ENCODE measurements at regions not wholly inside any gene's neighbourhood (a gene's known extent, or its start where the extent isn't known, plus 50 kb on each side); places are given as distances from the start of the nearest gene placed in this dataset.

DNA sequence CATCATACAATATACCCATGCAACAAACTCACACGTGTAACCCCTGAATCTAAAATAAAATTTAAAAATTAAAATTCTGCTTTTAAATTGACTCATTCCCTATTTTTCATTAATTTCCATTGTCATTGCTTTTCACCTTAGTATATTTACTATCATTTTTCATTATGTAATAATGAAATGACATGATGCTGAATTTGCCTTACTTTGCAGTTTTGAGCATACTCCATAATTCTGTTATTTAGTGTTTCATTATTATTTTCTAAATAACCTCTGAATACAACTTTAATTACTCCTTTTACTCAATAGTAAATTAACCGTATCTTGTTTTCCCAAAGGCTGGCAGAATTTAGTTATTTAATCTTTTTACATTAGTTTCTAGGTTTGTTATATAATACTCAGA, 719.6 kb downstream of the DOK5 start:
- Histone ChIP-seq H3K4me2 (no peak overlapping the region), H3K27ac (ENCODE audit: low read depth) (no peak overlapping the region), H4K20me1 (replicated peaks; ENCODE audit: insufficient read depth) (no peaks in the 10 kb centered on the region), H3F3A (replicated peaks; ENCODE audit: low read depth) (no peaks in the 10 kb centered on the region), H3K79me2 (replicated peaks; ENCODE audit: insufficient read depth) (no peaks in the 10 kb centered on the region), H3K4me3 (no peak overlapping the region), H3K4me1 (ENCODE audit: insufficient read depth) (no peaks in the 10 kb centered on the region), H3K27me3 (ENCODE audit: insufficient read depth) (no peaks in the 10 kb centered on the region), H3K36me3 (ENCODE audit: insufficient read depth) (peaks cover 10% of the 10 kb centered on the region), H2AFZ (no peak overlapping the region), H3K9me2 (ENCODE audit: insufficient read depth) (no peaks in the 10 kb centered on the region)
- no peak overlapping the region for H3K27ac Mint-ChIP-seq
- no peak overlapping the region for H3K4me3 Mint-ChIP-seq
- TF ChIP-seq, protein P1, sequence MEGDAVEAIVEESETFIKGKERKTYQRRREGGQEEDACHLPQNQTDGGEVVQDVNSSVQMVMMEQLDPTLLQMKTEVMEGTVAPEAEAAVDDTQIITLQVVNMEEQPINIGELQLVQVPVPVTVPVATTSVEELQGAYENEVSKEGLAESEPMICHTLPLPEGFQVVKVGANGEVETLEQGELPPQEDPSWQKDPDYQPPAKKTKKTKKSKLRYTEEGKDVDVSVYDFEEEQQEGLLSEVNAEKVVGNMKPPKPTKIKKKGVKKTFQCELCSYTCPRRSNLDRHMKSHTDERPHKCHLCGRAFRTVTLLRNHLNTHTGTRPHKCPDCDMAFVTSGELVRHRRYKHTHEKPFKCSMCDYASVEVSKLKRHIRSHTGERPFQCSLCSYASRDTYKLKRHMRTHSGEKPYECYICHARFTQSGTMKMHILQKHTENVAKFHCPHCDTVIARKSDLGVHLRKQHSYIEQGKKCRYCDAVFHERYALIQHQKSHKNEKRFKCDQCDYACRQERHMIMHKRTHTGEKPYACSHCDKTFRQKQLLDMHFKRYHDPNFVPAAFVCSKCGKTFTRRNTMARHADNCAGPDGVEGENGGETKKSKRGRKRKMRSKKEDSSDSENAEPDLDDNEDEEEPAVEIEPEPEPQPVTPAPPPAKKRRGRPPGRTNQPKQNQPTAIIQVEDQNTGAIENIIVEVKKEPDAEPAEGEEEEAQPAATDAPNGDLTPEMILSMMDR (conservative IDR thresholded peaks at IDR 0.05; ENCODE audit: low read depth in 2 of 2) = no peak
- TF ChIP-seq ZNF114 (CRISPR knock-in tag; IDR thresholded peaks at IDR 0.05) (no peak), EZH2 (IDR thresholded peaks at IDR 0.05; ENCODE audit: low read depth, unreplicated experiment) (no peak), POLR2AphosphoS5 (IDR thresholded peaks at IDR 0.05; ENCODE audit: low read depth) (no peak), STAT1 (IDR thresholded peaks at IDR 0.05; ENCODE audit: unreplicated experiment) (no peak)
- TF ChIP-seq, protein P2, sequence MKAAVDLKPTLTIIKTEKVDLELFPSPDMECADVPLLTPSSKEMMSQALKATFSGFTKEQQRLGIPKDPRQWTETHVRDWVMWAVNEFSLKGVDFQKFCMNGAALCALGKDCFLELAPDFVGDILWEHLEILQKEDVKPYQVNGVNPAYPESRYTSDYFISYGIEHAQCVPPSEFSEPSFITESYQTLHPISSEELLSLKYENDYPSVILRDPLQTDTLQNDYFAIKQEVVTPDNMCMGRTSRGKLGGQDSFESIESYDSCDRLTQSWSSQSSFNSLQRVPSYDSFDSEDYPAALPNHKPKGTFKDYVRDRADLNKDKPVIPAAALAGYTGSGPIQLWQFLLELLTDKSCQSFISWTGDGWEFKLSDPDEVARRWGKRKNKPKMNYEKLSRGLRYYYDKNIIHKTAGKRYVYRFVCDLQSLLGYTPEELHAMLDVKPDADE (IDR thresholded peaks at IDR 0.05) = no peak
- H3K9me3 Mint-ChIP-seq = peaks cover 82% of the 10 kb centered on the region
- no peak for DNase-seq (ENCODE audit: low spot score)
- ATAC-seq = no peak
- H3K36me3 Mint-ChIP-seq (ENCODE audit: low read depth) = peaks cover 30% of the 10 kb centered on the region
- H3K27me3 Mint-ChIP-seq (ENCODE audit: insufficient read depth, low read depth, poor library complexity) = no peaks in the 10 kb centered on the region
- H3K4me1 Mint-ChIP-seq = no peaks in the 10 kb centered on the region

DNA sequence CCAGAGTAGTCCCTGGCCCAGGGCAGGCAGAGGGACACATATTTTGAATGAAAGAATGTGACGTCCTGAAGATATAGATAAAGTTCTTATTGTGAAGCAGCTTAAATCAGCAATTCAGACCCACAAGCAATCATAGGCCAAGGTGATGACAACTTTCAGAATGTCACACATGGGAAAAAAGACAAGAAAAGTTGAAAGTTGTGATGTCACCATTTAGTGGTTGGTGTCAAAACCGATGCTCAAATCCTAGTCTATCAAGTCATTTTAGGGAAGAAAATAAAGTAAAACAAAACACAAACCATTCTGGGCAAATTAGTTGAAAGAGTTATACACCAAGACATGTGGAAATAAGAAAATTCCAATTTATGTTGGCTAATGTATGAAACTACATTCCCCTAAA, 710.8 kb downstream of the DOK5 start:
- DNase-seq (ENCODE audit: low spot score) = no peak
- Mint-ChIP-seq H3K36me3 (ENCODE audit: low read depth) (peaks cover 35% of the 10 kb centered on the region), H3K27me3 (ENCODE audit: insufficient read depth, low read depth, poor library complexity) (no peaks in the 10 kb centered on the region), H3K4me3 (no peak overlapping the region), H3K9me3 (peaks cover 89% of the 10 kb centered on the region), H3K27ac (no peak overlapping the region), H3K4me1 (no peaks in the 10 kb centered on the region)
- H3K27me3 ChIP-seq (ENCODE audit: insufficient read depth) = no peaks in the 10 kb centered on the region
- no peak overlapping the region for H3K4me2 ChIP-seq
- no peaks in the 10 kb centered on the region for H4K20me1 ChIP-seq (replicated peaks; ENCODE audit: insufficient read depth)
- H3K27ac ChIP-seq (ENCODE audit: low read depth) = no peak overlapping the region
- no peak for ATAC-seq
- H2AFZ ChIP-seq = no peak overlapping the region
- no peaks in the 10 kb centered on the region for H3K9me2 ChIP-seq (ENCODE audit: insufficient read depth)
- H3K4me1 ChIP-seq (ENCODE audit: insufficient read depth) = no peaks in the 10 kb centered on the region
- no peak overlapping the region for H3K4me3 ChIP-seq
- H3K36me3 ChIP-seq (ENCODE audit: insufficient read depth) = peaks cover 8% of the 10 kb centered on the region; the same call in 1 of the 2 replicates
- H3F3A ChIP-seq (replicated peaks; ENCODE audit: low read depth) = no peaks in the 10 kb centered on the region
- no peaks in the 10 kb centered on the region for H3K79me2 ChIP-seq (replicated peaks; ENCODE audit: insufficient read depth)
- TF ChIP-seq EZH2phosphoT487 (IDR thresholded peaks at IDR 0.05; ENCODE audit: unreplicated experiment) (no peak), POLR2AphosphoS5 (IDR thresholded peaks at IDR 0.05; ENCODE audit: low read depth) (no peak)
- TF ChIP-seq, protein P3, sequence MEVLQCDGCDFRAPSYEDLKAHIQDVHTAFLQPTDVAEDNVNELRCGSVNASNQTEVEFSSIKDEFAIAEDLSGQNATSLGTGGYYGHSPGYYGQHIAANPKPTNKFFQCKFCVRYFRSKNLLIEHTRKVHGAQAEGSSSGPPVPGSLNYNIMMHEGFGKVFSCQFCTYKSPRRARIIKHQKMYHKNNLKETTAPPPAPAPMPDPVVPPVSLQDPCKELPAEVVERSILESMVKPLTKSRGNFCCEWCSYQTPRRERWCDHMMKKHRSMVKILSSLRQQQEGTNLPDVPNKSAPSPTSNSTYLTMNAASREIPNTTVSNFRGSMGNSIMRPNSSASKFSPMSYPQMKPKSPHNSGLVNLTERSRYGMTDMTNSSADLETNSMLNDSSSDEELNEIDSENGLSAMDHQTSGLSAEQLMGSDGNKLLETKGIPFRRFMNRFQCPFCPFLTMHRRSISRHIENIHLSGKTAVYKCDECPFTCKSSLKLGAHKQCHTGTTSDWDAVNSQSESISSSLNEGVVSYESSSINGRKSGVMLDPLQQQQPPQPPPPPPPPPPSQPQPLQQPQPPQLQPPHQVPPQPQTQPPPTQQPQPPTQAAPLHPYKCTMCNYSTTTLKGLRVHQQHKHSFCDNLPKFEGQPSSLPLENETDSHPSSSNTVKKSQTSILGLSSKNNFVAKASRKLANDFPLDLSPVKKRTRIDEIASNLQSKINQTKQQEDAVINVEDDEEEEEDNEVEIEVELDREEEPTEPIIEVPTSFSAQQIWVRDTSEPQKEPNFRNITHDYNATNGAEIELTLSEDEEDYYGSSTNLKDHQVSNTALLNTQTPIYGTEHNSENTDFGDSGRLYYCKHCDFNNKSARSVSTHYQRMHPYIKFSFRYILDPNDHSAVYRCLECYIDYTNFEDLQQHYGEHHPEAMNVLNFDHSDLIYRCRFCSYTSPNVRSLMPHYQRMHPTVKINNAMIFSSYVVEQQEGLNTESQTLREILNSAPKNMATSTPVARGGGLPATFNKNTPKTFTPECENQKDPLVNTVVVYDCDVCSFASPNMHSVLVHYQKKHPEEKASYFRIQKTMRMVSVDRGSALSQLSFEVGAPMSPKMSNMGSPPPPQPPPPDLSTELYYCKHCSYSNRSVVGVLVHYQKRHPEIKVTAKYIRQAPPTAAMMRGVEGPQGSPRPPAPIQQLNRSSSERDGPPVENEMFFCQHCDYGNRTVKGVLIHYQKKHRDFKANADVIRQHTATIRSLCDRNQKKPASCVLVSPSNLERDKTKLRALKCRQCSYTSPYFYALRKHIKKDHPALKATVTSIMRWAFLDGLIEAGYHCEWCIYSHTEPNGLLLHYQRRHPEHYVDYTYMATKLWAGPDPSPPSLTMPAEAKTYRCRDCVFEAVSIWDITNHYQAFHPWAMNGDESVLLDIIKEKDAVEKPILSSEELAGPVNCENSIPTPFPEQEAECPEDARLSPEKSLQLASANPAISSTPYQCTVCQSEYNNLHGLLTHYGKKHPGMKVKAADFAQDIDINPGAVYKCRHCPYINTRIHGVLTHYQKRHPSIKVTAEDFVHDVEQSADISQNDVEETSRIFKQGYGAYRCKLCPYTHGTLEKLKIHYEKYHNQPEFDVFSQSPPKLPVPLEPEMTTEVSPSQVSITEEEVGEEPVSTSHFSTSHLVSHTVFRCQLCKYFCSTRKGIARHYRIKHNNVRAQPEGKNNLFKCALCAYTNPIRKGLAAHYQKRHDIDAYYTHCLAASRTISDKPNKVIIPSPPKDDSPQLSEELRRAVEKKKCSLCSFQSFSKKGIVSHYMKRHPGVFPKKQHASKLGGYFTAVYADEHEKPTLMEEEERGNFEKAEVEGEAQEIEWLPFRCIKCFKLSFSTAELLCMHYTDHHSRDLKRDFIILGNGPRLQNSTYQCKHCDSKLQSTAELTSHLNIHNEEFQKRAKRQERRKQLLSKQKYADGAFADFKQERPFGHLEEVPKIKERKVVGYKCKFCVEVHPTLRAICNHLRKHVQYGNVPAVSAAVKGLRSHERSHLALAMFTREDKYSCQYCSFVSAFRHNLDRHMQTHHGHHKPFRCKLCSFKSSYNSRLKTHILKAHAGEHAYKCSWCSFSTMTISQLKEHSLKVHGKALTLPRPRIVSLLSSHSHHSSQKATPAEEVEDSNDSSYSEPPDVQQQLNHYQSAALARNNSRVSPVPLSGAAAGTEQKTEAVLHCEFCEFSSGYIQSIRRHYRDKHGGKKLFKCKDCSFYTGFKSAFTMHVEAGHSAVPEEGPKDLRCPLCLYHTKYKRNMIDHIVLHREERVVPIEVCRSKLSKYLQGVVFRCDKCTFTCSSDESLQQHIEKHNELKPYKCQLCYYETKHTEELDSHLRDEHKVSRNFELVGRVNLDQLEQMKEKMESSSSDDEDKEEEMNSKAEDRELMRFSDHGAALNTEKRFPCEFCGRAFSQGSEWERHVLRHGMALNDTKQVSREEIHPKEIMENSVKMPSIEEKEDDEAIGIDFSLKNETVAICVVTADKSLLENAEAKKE (CRISPR knock-in tag; IDR thresholded peaks at IDR 0.05) = no peak
- TF ChIP-seq, protein P4, sequence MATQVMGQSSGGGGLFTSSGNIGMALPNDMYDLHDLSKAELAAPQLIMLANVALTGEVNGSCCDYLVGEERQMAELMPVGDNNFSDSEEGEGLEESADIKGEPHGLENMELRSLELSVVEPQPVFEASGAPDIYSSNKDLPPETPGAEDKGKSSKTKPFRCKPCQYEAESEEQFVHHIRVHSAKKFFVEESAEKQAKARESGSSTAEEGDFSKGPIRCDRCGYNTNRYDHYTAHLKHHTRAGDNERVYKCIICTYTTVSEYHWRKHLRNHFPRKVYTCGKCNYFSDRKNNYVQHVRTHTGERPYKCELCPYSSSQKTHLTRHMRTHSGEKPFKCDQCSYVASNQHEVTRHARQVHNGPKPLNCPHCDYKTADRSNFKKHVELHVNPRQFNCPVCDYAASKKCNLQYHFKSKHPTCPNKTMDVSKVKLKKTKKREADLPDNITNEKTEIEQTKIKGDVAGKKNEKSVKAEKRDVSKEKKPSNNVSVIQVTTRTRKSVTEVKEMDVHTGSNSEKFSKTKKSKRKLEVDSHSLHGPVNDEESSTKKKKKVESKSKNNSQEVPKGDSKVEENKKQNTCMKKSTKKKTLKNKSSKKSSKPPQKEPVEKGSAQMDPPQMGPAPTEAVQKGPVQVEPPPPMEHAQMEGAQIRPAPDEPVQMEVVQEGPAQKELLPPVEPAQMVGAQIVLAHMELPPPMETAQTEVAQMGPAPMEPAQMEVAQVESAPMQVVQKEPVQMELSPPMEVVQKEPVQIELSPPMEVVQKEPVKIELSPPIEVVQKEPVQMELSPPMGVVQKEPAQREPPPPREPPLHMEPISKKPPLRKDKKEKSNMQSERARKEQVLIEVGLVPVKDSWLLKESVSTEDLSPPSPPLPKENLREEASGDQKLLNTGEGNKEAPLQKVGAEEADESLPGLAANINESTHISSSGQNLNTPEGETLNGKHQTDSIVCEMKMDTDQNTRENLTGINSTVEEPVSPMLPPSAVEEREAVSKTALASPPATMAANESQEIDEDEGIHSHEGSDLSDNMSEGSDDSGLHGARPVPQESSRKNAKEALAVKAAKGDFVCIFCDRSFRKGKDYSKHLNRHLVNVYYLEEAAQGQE (IDR thresholded peaks at IDR 0.05; ENCODE audit: unreplicated experiment) = no peak

Measured in GM23338 (cell line).